ENCODE measurements at regions not wholly inside any gene's neighbourhood (a gene's known extent, or its start where the extent isn't known, plus 50 kb on each side); places are given as distances from the start of the nearest gene placed in this dataset.
A peak's percentile ranks its signal among the peaks of the same experiment; 100 is the strongest.

DNA sequence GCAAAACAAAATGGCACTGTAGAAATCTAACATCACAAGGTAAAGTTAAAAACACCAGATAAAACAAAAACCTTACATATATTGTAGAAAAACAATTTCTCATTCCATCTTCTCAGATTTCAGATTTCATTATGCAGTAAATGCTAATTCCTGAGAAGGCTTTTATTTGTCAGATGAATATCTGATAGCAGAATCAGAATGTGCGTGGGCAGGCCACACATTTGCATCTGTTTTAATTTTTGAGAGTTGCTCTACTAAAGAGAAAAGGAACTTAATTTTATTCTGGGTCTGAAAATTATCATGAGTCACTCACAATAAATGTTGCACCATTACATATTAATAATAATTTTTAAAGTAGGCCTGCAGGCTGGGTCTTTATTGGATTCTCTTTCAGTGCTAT is 329.3 kb upstream of the SPTLC3 start:
- H3K9me3 ChIP-seq (ENCODE audit: control insufficient read depth, low read length): no peaks in the 10 kb centered on the region
- DNase-seq: no peak
- ATAC-seq: no peak
- H3K4me3 ChIP-seq (ENCODE audit: low read length): no peak overlapping the region
- intact Hi-C loops (cut with DNase I): no loop called here
- H3K27me3 ChIP-seq (ENCODE audit: control insufficient read depth, insufficient read depth): no peaks in the 10 kb centered on the region
- 85% methylated on average over 1 of the region's 1 CpG for WGBS
- H3K27ac ChIP-seq (ENCODE audit: low read length): no peak overlapping the region
- no peaks in the 10 kb centered on the region for H3K4me1 ChIP-seq (ENCODE audit: control insufficient read depth, insufficient read depth, low read length)

- Histone ChIP-seq H3K4me3 (ENCODE audit: low read length) (no peak overlapping the region), H3K27ac (ENCODE audit: low read length) (no peak overlapping the region), H3K9me3 (ENCODE audit: control insufficient read depth, low read length) (no peaks in the 10 kb centered on the region), H3K4me1 (ENCODE audit: control insufficient read depth, insufficient read depth, low read length) (no peaks in the 10 kb centered on the region), H3K27me3 (ENCODE audit: control insufficient read depth, insufficient read depth) (no peaks in the 10 kb centered on the region)
- ATAC-seq: no peak
- intact Hi-C loops (cut with DNase I): no loop called here
- no peak for DNase-seq
Observed at GRCh38 chr20:12682613-12683012, 326.2 kb upstream of the SPTLC3 start.

GRCh38 chr20:12687476-12687875 is 321.3 kb upstream of the SPTLC3 start:
- DNase-seq: no peak
- H3K27ac ChIP-seq (ENCODE audit: low read length): no peak overlapping the region
- intact Hi-C loops (cut with DNase I): no loop called here
- no peaks in the 10 kb centered on the region for H3K27me3 ChIP-seq (ENCODE audit: control insufficient read depth, insufficient read depth)
- 76% methylated on average over 4 of the region's 4 CpGs for WGBS
- H3K4me1 ChIP-seq (ENCODE audit: control insufficient read depth, insufficient read depth, low read length): no peaks in the 10 kb centered on the region
- H3K9me3 ChIP-seq (ENCODE audit: control insufficient read depth, low read length): no peaks in the 10 kb centered on the region
- no peak overlapping the region for H3K4me3 ChIP-seq (ENCODE audit: low read length)
- no peak for ATAC-seq

DNA sequence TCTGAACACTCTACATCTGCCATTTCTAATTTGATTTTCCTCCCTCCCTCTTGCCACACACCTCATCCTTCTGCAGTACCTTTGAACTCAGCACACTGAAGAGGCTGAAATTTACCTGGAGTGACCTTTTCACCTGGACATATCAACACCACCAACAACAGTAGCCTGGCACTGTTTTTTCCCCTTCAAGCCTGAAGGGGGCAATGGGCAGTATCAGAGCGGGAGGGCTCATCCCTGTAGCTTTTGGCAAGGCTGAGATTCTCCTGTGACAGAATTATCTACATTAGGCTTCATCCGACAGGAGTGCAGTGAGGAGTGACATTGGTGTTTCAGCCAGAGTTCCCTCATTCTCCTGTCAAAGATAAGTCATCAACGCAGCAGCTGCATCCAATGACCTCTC is 312.8 kb upstream of the SPTLC3 start:
- intact Hi-C loops (cut with DNase I): no loop called here
- no peaks in the 10 kb centered on the region for H3K27me3 ChIP-seq (ENCODE audit: control insufficient read depth, insufficient read depth)
- H3K9me3 ChIP-seq (ENCODE audit: control insufficient read depth, low read length): no peaks in the 10 kb centered on the region
- WGBS: 40% methylated on average over 3 of the region's 3 CpGs
- ATAC-seq (peak in 1 of 2 donors; percentile 19), DNase-seq (no peak)
- no peaks in the 10 kb centered on the region for H3K4me1 ChIP-seq (ENCODE audit: control insufficient read depth, insufficient read depth, low read length)
- no peak overlapping the region for H3K4me3 ChIP-seq (ENCODE audit: low read length)
- no peak overlapping the region for H3K27ac ChIP-seq (ENCODE audit: low read length)

DNA sequence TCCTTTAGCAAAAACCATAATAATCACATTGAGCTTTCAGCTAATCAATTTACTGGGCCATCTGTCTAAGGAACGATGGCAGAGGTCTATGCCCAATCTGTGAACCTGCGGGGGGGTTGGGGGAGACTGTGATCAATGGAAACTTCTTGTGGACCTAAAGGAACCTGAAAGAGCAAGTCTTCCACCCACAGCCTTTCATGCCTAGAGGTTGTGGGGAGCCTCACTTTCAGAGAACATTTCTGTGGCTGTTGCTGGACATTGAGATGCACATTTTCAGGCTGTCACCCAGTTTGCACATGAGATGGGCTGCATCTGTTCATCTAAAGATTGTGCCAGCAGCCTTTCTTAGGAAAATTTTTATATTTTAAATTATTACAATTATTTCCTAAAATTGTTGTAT is 310.0 kb upstream of the SPTLC3 start:
- no peak for DNase-seq
- ATAC-seq: no peak
- Histone ChIP-seq H3K9me3 (ENCODE audit: control insufficient read depth, low read length) (no peaks in the 10 kb centered on the region), H3K27me3 (ENCODE audit: control insufficient read depth, insufficient read depth) (no peaks in the 10 kb centered on the region), H3K27ac (ENCODE audit: low read length) (no peak overlapping the region), H3K4me1 (ENCODE audit: control insufficient read depth, insufficient read depth, low read length) (no peaks in the 10 kb centered on the region), H3K4me3 (ENCODE audit: low read length) (no peak overlapping the region)
- WGBS: 39% methylated on average over 2 of the region's 2 CpGs
- intact Hi-C loops (cut with DNase I): no loop called here

DNA sequence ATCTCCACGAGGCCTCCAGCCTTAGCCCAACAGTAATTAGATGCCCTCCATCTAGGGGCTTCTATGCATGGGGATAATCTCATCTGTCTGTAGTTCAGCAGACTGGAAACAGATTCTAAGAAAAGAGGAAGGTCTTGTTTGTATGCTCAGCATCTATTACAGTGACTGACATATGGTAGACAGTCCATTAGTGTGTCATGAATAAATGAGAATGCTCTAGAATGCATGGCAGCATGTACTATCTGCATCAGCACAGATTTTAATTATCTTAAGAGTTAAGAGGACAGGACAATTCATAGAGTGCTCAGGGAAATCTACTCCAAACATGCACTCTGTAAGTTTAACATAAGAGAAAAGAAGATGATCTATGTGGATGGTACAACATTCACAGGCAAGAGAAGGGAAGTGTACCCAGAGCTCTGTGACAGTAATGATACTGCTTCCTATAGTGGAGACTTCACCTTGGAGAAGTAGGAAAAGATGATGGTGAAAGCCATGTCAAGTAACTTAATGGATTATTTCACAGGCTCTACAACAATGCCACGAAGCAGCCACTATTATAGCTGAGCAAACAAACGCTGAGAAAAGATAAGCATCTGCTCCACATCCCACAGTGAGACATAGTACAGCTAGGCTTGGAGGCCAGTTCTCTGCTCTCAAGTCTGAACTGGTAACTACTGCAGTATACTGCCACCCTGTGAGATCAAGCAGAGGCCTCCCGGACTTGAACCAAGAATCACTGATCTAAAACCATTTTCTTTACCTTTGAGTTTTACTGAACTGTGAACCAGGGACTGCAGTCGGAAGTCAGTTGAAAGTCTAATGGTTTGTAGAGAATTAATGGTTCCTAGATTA is 309.2 kb upstream of the SPTLC3 start:
- H3K27ac ChIP-seq (ENCODE audit: low read length): no peak overlapping the region
- intact Hi-C loops (cut with DNase I): no loop called here
- no peak overlapping the region for H3K4me3 ChIP-seq (ENCODE audit: low read length)
- no peaks in the 10 kb centered on the region for H3K9me3 ChIP-seq (ENCODE audit: control insufficient read depth, low read length)
- no peaks in the 10 kb centered on the region for H3K27me3 ChIP-seq (ENCODE audit: control insufficient read depth, insufficient read depth)
- DNase-seq (no peak), ATAC-seq (no peak)
- 62% methylated on average over 5 of the region's 5 CpGs for whole genome bisulfite sequencing
- H3K4me1 ChIP-seq (ENCODE audit: control insufficient read depth, insufficient read depth, low read length): no peaks in the 10 kb centered on the region

DNA sequence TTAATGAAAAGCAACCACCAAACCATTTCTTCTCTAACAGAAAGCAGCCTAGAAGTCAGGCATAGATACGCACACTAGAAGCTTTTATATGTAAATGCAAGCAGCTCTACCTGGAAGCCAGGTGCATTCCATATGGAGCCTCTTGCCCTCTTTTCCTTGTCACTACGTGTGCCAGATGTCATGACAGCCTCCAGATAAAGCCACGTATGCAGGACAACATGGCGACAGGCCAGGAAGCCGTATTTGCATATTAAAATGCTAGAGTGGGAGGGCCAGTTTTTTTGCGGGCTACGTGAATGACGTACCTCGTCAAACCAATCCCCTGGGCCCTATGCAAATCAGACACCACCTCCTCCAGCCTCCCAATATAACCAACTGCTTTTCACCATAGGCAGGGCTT is 308.1 kb upstream of the SPTLC3 start:
- H3K4me3 ChIP-seq (ENCODE audit: low read length): no peak overlapping the region
- WGBS: 82% methylated on average over 9 of the region's 9 CpGs
- ATAC-seq (no peak), DNase-seq (peak in 1 of 3 donors; percentile 25)
- H3K27me3 ChIP-seq (ENCODE audit: control insufficient read depth, insufficient read depth): no peaks in the 10 kb centered on the region
- intact Hi-C loops (cut with DNase I): no loop called here
- H3K4me1 ChIP-seq (ENCODE audit: control insufficient read depth, insufficient read depth, low read length): no peaks in the 10 kb centered on the region
- no peaks in the 10 kb centered on the region for H3K9me3 ChIP-seq (ENCODE audit: control insufficient read depth, low read length)
- H3K27ac ChIP-seq (ENCODE audit: low read length): no peak overlapping the region

- no peaks in the 10 kb centered on the region for H3K9me3 ChIP-seq (ENCODE audit: control insufficient read depth, low read length)
- no peaks in the 10 kb centered on the region for H3K27me3 ChIP-seq (ENCODE audit: control insufficient read depth, insufficient read depth)
- 78% methylated on average over 1 of the region's 1 CpG for WGBS
- no peak overlapping the region for H3K4me3 ChIP-seq (ENCODE audit: low read length)
- ATAC-seq (no peak), DNase-seq (no peak)
- intact Hi-C loops (cut with DNase I): no loop called here
- H3K27ac ChIP-seq (ENCODE audit: low read length): no peak overlapping the region
- no peaks in the 10 kb centered on the region for H3K4me1 ChIP-seq (ENCODE audit: control insufficient read depth, insufficient read depth, low read length)
Observed at GRCh38 chr20:12702312-12702711, 306.5 kb upstream of the SPTLC3 start.

GRCh38 chr20:12715371-12715770 is 293.4 kb upstream of the SPTLC3 start:
- Histone ChIP-seq H3K9me3 (ENCODE audit: control insufficient read depth, low read length) (no peaks in the 10 kb centered on the region), H3K4me3 (ENCODE audit: low read length) (no peak overlapping the region), H3K27ac (ENCODE audit: low read length) (no peak overlapping the region), H3K27me3 (ENCODE audit: control insufficient read depth, insufficient read depth) (no peaks in the 10 kb centered on the region), H3K4me1 (ENCODE audit: control insufficient read depth, insufficient read depth, low read length) (no peaks in the 10 kb centered on the region)
- 76% methylated on average over 2 of the region's 2 CpGs for WGBS
- ATAC-seq: no peak
- intact Hi-C loops (cut with DNase I): no loop called here
- DNase-seq: no peak

DNA sequence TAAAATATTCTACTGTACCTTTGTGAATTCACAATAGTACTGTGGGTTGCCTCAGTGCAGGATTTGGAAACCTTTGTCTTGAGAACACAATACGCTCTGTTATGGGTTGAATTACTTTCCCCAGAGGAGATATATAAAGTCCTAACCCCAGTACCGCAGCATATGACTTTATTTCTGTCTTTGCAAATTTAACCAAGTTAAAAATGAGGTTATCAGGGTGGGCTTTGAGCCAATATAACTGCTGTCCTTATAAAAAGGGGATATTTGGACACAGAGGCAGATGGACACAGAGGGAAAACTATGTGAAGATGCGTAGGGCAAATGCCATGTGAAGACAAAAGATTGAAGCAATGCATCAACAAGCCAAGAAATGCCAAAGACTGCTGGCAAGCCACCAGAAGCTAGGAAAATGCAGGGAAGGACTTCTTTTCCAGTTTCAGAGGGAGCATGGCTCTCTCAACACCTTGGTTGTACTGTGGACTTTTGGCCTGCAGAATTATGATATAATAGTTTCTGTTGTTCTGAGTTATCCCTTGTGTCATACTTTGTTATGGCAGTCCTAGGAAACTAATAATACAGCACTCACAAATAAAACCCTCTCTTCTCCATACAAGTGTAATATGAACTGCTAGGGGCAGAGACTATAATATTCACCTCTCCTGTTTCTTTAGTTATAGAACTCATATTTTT is 292.6 kb upstream of the SPTLC3 start:
- Histone ChIP-seq H3K27me3 (ENCODE audit: control insufficient read depth, insufficient read depth) (no peaks in the 10 kb centered on the region), H3K27ac (ENCODE audit: low read length) (no peak overlapping the region), H3K4me3 (ENCODE audit: low read length) (no peak overlapping the region), H3K9me3 (ENCODE audit: control insufficient read depth, low read length) (no peaks in the 10 kb centered on the region), H3K4me1 (ENCODE audit: control insufficient read depth, insufficient read depth, low read length) (no peaks in the 10 kb centered on the region)
- WGBS: 69% methylated on average over 3 of the region's 3 CpGs
- no peak for DNase-seq
- intact Hi-C loops (cut with DNase I): no loop called here
- ATAC-seq: no peak

- ATAC-seq (no peak), DNase-seq (no peak)
- intact Hi-C loops (cut with DNase I): no loop called here
- Histone ChIP-seq H3K9me3 (ENCODE audit: control insufficient read depth, low read length) (no peaks in the 10 kb centered on the region), H3K4me1 (ENCODE audit: control insufficient read depth, insufficient read depth, low read length) (no peaks in the 10 kb centered on the region), H3K27ac (ENCODE audit: low read length) (no peak overlapping the region), H3K27me3 (ENCODE audit: control insufficient read depth, insufficient read depth) (no peaks in the 10 kb centered on the region), H3K4me3 (ENCODE audit: low read length) (no peak overlapping the region)
- 74% methylated on average over 1 of the region's 1 CpG for WGBS
Observed at GRCh38 chr20:12717061-12717460, 291.7 kb upstream of the SPTLC3 start.

All from right cardiac atrium (tissue), 5 donors.